Pulmonary artery endothelial cell (primary cell): ENCODE measurements at regions not wholly inside any gene's neighbourhood (a gene's known extent, or its start where the extent isn't known, plus 50 kb on each side); places are given as distances from the start of the nearest gene placed in this dataset.
"Not testable (repeated sequence)": the region's sequence is repeated elsewhere in the genome, so short reads cannot be mapped to it uniquely, and the experiment has no call there.

Source experiments
- DNase-seq: peaks from one replicate; pipeline ENCODE4 v3.0.0-alpha.2; 2011; ENCODE audit warnings: low read depth, low spot score

DNA sequence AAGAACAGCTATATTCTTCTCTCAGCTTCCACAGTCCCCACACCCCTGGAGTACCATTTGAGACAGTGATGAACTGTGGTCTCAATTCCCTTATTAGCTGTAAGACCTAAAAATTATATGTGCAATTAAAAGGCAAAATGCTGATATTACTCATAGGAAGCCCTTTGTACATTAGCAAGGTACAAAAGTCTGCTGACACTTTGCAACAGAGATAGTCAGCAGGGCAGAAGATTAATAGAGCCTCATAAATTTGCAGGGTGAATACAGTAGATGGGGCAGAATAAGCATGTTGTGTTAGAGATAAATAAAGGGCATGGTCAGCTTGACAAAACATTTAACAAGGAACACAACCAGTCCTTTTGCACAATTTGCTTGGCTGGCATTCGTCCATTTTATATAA lies 210.0 kb upstream of the OBI1 start:
- DNase-seq = no peak

DNA sequence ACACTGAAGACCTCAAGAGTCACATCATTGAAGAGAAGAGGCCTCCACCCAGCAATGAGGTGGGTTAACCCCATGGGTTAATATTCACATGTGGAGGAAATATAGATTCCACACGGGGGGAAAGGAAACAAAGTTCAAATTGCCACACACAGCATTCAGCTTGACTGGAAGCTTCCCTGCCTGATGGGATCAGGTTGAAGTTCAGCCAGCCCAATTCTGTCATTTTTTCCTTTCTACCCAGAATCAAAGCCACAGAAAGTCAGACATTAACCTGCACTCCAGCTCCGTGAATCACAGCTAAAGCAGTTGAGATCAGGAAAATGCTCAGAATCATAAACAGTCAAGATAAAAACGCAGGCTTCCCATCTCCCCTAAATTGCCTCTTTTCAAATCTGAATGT lies 208.7 kb upstream of the OBI1 start:
- no peak for DNase-seq

- not testable (repeated sequence) for DNase-seq
Observed at GRCh38 chr13:78866076-78866475, 207.1 kb upstream of the OBI1 start.

GRCh38 chr13:78862446-78862845 lies 203.5 kb upstream of the OBI1 start:
- no peak for DNase-seq

DNA sequence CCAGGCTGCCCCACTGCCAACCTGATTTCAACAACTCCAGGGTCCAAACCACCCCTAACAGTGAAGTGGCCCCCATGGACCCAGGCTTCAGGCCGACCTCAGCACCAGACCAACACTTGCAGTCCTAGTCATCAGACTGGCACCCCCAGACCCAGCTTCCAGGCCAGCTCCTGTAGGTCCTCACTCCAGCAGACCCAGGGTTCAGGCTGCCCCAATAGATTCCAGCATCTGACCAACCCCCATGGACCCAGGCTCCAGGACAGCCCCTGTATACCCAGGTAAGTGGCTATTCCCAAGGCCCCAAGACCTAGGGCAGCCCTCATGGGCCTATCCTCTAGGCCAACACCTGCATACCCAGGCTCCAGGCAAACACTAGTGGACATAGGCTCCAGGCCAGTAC lies 193.8 kb upstream of the OBI1 start:
- no peak for DNase-seq

DNA sequence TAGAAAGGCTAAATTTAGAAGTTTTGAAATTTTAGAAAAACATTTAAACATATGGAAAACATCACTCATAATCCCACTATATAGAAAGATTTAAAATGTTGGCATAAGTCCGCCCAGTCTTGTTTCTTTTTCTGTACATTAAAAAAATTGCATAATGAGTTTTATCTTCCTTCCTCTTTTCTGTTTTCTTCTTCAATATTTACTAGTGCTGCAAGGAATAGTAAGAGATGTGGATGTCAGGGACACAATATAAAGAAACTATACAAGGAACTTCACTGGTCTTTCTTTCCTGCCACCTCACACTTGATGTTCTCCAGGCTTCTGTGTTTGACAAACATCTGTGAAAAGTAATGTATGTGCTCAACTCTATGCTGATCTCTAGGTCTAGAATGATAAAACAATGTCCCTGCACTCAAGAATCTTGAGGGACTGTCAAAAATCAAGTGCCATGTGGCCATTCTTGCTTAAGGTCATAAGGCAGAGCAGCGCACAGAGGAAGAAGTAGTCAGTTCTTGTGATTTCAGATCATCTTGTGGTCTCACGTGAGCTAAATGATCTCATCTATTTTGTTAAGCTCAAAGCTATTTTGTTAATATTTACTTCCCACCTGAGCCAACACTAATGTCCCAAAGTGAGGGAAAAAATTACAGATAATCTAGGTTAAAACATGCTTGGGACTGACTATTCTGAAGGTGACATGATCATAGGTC lies 186.9 kb upstream of the OBI1 start:
- DNase-seq = no peak

DNA sequence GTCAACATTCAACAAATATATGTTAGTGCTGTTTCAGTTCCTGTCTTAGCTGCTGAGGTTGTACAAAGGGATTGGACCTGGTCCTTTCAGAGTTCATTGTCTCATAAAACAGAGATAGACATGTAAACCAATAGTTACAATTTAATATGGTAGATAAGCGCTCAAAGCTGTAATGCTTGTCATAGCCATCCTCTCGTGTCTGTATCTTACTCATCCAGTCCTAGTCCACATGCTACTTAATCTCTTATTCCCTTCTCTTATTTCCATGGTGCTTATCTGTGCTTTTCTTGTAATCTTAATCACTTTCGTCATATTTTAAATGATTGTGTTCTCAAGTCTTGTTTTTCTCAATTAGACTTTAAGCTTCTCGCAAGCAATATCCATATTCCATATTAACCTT lies 185.2 kb upstream of the OBI1 start:
- no peak for DNase-seq

- DNase-seq = no peak
Observed at GRCh38 chr13:78841358-78841963, 182.5 kb upstream of the OBI1 start.

- no peak for DNase-seq
Observed at GRCh38 chr13:78836238-78836784, 177.4 kb upstream of the OBI1 start.

GRCh38 chr13:78832461-78832860 lies 173.5 kb upstream of the OBI1 start:
- DNase-seq = no peak

DNA sequence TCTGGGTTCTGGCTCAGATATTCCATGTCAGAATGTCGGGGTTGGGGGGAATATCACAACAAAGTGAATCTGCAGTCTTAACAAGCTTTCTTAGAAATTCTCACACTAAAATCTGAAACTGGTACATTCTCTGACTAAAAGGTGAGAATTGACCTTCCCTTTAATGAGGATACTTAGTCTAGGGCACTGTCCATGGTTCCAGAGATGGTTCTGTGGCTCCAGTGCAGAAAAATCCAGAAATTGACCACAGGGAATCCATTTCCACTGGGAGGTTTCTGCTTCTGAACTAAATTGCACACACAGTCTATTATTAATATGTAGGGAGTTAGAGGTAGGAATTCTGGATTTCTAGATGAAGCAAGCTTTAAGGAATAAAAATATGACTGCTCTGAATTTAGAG lies 171.6 kb upstream of the OBI1 start:
- DNase-seq = no peak

DNA sequence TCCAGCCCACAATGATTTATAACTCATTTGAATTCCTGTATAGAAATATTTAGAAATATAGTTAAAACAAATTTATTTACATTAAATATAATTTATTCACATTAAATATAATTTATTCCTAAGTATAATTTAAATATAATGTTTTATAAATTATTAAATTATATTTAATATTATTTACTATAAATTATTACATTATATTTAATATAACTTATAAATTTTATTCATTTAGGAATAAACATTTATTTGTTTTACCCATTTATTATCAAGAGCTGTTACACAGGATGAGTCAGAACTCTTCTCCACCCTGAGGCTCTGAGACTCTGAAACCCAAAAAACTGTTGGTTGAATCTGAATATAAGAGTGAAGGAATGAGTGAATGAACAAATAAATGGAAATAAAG lies 170.9 kb upstream of the OBI1 start:
- no peak for DNase-seq

- DNase-seq = no peak
Observed at GRCh38 chr13:78827471-78827870, 168.5 kb upstream of the OBI1 start.

- no peak for DNase-seq
Observed at GRCh38 chr13:78826936-78827335, 168.0 kb upstream of the OBI1 start.

GRCh38 chr13:78826312-78826711 lies 167.4 kb upstream of the OBI1 start:
- DNase-seq = no peak

- DNase-seq = no peak
Observed at GRCh38 chr13:78820541-78820940, 161.6 kb upstream of the OBI1 start.

DNA sequence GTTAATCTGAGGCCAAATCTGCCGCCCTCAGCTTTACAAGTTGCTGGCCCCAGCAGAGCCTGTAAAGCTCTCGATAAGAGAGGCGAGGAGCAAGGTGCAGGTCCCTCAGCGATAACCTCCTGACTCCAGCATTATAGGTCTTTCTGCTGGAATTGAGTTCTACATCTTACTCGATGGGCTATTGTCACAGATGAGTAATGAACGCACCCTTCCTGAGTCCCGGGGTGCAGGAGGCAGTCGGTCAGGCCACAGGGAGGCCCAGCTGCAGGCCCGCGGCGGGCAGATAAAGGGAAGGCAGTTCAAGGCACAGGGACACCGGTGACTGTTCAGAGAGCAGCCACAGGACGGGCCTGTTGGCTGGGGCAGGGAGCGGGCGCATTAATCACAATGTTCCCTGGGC lies 157.6 kb upstream of the OBI1 start:
- DNase-seq = no peak

- no peak for DNase-seq
Observed at GRCh38 chr13:78816154-78816553, 157.2 kb upstream of the OBI1 start.

- DNase-seq = no peak
Observed at GRCh38 chr13:78806457-78806856, 147.5 kb upstream of the OBI1 start.

DNA sequence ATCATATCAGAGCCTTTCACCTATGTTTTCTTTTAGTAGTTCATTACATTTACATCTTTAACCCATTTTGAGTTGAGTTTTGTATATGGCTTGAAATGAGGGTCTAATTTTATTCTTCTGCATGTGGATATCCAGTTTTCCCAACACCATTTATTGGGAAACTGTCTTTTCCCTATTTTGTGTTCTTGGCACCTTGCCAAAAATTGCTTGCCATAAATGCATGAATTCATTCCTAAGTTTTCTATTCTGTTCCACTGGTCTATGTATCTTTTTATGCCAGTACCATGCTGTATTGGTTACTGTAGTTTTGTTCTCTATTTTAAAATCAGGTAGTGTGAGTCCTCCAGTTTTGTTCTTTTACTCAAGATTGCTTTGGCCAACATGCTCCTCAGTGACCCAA lies 144.0 kb upstream of the OBI1 start:
- no peak for DNase-seq

DNA sequence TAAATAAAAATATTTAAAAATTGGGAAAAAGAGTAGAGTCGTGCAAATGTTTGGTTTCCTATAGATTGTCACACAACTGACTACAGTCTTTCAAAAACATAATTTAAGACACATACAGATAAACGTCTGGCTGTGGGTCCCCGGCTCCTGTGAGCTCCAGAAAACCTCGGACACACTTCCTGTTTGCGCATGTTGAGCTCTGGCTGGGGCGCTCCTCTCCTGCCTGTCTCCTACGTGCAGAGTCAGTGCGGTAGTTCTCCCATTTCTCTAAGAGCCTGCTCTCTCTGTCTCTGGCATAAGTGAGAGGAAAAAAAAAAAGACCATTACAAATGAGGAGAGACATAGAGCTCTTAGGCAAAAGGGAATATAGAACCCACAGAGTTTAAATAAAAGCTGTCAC lies 128.2 kb upstream of the OBI1 start:
- no peak for DNase-seq

GRCh38 chr13:78786459-78786858 lies 127.5 kb upstream of the OBI1 start:
- no peak for DNase-seq

GRCh38 chr13:78785764-78786163 lies 126.8 kb upstream of the OBI1 start:
- no peak for DNase-seq
